ENCODE measurements at regions not wholly inside any gene's neighbourhood (a gene's known extent, or its start where the extent isn't known, plus 50 kb on each side); places are given as distances from the start of the nearest gene placed in this dataset.

DNA sequence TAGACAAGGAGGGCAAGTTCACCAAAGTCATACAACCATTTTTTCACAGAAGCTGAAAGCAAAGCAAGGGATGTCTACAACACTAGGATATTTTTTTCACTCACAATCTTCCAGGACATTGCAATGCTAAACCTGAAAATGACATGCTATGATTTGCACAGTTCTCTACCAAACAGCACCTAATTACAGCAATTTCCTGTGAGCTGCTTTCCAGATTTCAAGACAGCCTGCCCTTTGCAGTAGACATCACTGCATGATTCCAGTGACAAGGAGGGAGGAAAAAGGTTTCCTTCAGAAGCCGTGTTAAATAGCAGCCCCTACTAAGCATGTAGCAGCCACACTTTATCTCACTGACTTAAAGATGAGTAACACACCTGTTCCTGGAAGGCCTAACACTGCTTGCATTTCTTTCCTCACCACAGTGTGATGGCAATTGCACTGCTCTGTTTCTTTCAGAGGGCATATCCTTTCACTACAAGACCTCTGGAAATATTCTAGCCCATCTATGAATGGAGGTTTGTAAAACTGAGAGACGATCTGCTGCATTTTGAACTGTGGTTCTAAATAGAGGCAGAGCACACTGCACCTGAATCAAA is 97.1 kb downstream of the DUSP10 start:
- Histone ChIP-seq H3K4me3 (ENCODE audit: low read depth, low read length, poor library complexity, severe bottlenecking) (no peak overlapping the region), H3K4me1 (ENCODE audit: insufficient read depth, low read length, severe bottlenecking) (peaks cover 27% of the 10 kb centered on the region), H4K20me1 (ENCODE audit: insufficient read depth, low read length) (no peaks in the 10 kb centered on the region), H3K79me2 (ENCODE audit: insufficient read depth, low read length) (no peaks in the 10 kb centered on the region), H3K27ac (ENCODE audit: low read depth, low read length, poor library complexity, severe bottlenecking) (no peak overlapping the region), H3K9ac (ENCODE audit: low read length) (no peak overlapping the region), H3F3A (ENCODE audit: insufficient read depth, low read length) (no peaks in the 10 kb centered on the region), H2AFZ (ENCODE audit: low read length) (no peak overlapping the region), H3K9me3 (ENCODE audit: low read length) (0 out of 2 replicates have a peak, but pooled peaks cover 3% of the 10 kb centered on the region), H3K36me3 (ENCODE audit: insufficient read depth, low read length) (no peaks in the 10 kb centered on the region), H3K9me2 (ENCODE audit: low read depth, low read length) (no peaks in the 10 kb centered on the region), H3K27me3 (ENCODE audit: insufficient read depth, low read length) (no peaks in the 10 kb centered on the region), H3K4me2 (ENCODE audit: low read length) (no peak overlapping the region)
- TF ChIP-seq, protein P1, sequence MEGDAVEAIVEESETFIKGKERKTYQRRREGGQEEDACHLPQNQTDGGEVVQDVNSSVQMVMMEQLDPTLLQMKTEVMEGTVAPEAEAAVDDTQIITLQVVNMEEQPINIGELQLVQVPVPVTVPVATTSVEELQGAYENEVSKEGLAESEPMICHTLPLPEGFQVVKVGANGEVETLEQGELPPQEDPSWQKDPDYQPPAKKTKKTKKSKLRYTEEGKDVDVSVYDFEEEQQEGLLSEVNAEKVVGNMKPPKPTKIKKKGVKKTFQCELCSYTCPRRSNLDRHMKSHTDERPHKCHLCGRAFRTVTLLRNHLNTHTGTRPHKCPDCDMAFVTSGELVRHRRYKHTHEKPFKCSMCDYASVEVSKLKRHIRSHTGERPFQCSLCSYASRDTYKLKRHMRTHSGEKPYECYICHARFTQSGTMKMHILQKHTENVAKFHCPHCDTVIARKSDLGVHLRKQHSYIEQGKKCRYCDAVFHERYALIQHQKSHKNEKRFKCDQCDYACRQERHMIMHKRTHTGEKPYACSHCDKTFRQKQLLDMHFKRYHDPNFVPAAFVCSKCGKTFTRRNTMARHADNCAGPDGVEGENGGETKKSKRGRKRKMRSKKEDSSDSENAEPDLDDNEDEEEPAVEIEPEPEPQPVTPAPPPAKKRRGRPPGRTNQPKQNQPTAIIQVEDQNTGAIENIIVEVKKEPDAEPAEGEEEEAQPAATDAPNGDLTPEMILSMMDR (IDR thresholded peaks at IDR 0.05; ENCODE audit: low read length) = no peak
- TF ChIP-seq EZH2 (IDR thresholded peaks at IDR 0.05; ENCODE audit: borderline replicate concordance, low read length) = no peak

- peaks cover 21% of the 10 kb centered on the region for H3K4me1 ChIP-seq (ENCODE audit: insufficient read depth, low read length, severe bottlenecking)
Observed at GRCh38 chr1:221648201-221648600, 93.7 kb downstream of the DUSP10 start.

More at GRCh38 chr1:221648201-221648600, 93.7 kb downstream of the DUSP10 start:
- no peak for TF ChIP-seq EZH2 (IDR thresholded peaks at IDR 0.05; ENCODE audit: borderline replicate concordance, low read length)
- TF ChIP-seq, protein P1 (IDR thresholded peaks at IDR 0.05; ENCODE audit: low read length) = no peak
- Histone ChIP-seq H3K4me2 (ENCODE audit: low read length) (no peak overlapping the region), H3K9ac (ENCODE audit: low read length) (no peak overlapping the region), H3K9me2 (ENCODE audit: low read depth, low read length) (no peaks in the 10 kb centered on the region), H3K27me3 (ENCODE audit: insufficient read depth, low read length) (no peaks in the 10 kb centered on the region), H3K27ac (ENCODE audit: low read depth, low read length, poor library complexity, severe bottlenecking) (no peak overlapping the region), H2AFZ (ENCODE audit: low read length) (no peak overlapping the region), H3F3A (ENCODE audit: insufficient read depth, low read length) (no peaks in the 10 kb centered on the region), H3K9me3 (ENCODE audit: low read length) (0 out of 2 replicates have a peak, but pooled peaks cover 3% of the 10 kb centered on the region), H4K20me1 (ENCODE audit: insufficient read depth, low read length) (no peaks in the 10 kb centered on the region), H3K36me3 (ENCODE audit: insufficient read depth, low read length) (no peaks in the 10 kb centered on the region), H3K79me2 (ENCODE audit: insufficient read depth, low read length) (no peaks in the 10 kb centered on the region), H3K4me3 (ENCODE audit: low read depth, low read length, poor library complexity, severe bottlenecking) (no peak overlapping the region)
